NCI-H1436 (cell line): ENCODE measurements at regions not wholly inside any gene's neighbourhood (a gene's known extent, or its start where the extent isn't known, plus 50 kb on each side); places are given as distances from the start of the nearest gene placed in this dataset.
"Not testable (repeated sequence)": the region's sequence is repeated elsewhere in the genome, so short reads cannot be mapped to it uniquely, and the experiment has no call there.

Experiments used
- DNase-seq: peaks from one replicate; lab custom pipeline; 2025; lab: John Stamatoyannopoulos, UW

DNA sequence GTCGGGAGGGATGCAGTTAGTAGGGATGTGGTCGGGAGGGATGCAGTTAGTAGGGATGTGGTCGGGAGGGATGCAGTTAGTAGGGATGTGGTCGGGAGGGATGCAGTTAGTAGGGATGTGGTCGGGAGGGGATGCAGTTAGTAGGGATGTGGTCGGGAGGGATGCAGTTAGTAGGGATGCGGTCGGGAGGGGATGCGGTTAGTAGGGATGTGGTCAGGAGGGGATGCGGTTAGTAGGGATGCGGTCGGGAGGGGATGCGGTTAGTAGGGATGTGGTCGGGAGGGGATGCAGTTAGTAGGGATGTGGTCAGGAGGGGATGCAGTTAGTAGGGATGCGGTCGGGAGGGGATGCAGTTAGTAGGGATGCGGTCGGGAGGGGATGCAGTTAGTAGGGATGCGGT lies 96.2 kb downstream of the BDH1 start:
- DNase-seq: not testable (repeated sequence)

DNA sequence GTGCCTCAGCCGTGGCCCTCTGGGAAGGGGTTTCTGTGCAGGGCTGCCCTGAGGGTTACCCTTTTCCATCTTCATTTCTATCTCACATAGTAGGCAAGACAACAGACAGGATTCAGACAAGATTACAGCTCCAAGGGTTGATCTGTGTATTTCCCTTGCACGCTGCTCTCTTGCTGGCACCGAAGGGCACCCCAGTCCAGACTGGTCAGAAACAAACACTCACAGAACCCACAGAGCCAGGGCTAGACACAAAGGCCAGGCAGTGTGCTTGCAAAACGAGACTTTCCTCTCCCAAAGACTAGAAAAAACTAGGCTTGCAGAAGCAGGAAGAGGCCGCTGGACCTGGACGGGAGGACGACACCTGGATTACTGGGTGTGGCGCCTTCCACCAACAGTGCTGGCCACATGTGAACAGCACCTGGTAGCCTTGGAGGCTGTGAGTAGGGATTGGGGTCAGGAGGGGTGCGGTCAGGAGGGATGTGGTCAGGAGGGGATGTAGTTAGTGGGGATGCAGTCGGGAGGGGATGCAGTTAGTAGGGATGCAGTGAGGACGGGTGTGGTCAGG lies 96.8 kb downstream of the BDH1 start:
- no peak for DNase-seq

DNA sequence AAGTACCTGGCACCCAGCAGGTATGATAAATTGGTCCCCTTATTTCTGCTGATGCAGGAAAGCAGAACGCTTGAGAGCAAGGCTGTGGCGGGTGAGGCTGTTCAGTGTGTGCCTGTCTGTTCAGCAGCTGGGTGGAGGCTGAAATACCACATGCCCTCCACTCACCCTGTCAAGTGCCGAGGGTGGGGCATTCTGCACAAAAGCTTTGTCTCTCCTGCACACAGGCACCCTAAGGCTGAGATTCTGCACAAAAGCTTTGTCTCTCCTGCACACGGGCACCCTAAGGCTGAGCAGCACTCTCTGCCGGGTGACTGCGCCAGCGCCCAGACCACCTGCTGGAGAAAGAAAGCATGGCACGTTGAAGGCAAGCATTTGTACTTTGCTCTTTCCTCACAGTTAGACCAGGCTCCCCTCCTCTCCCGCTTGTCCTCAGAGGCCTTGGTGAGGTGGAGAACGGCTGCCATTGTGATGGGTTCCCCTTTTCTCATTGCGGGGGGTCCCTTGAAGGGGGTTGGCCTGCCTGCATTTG lies 97.5 kb downstream of the BDH1 start:
- DNase-seq: no peak

DNA sequence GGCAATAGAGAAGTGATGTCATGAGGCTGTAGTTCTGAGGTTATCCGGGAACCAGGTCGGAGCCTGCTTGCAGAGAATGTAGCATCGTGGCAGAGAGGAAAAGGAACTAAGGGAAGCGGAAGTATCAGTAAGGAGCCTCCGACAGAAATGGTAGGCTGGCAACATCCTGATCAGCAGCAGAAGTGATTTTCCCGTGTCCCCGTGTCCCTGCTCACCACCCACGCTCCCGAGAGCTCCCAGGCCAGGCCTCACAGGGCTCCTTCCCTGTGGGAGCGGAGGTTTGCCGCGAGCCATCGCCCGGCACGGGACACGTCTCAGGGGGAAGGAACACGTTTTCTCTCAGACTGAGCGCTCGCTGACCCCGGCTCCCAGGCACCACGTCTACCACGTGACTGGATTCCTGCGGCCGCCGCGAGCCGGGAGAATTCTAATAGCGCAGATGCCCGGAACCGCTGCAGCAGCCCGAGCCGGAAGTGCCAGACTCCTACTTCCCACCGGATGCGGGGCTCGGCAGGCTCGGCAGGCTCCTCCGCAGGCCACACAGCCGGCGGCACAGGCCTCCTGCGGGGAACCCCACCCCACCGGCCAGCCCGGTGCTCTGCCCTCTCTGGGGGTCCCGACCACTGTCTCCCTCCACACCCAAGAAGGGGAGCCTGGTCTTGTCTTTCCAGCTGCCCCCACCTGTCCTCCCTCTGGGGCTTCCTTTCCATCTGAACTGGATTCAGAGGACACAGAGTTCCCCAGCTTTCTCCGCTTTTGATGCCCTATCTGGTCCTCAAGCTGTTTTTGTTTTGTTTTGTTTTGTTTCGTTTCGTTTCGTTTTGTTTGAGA lies 99.3 kb downstream of the BDH1 start:
- DNase-seq: no peak

DNA sequence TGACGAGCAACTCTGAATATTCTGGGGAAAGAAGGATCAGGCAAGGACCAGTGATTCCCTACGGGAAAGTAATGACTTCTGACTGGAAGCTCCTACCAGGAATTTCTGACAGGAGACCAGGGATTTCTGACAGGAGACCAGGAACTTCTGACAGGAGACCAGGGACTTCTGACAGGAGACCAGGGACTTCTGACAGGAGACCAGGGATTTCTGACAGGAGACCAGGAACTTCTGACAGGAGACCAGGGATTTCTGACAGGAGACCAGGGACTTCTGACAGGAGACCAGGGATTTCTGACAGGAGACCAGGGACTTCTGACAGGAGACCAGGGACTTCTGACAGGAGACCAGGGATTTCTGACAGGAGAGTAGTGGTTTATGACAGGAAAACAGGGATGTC lies 100.9 kb downstream of the BDH1 start:
- not testable (repeated sequence) for DNase-seq

DNA sequence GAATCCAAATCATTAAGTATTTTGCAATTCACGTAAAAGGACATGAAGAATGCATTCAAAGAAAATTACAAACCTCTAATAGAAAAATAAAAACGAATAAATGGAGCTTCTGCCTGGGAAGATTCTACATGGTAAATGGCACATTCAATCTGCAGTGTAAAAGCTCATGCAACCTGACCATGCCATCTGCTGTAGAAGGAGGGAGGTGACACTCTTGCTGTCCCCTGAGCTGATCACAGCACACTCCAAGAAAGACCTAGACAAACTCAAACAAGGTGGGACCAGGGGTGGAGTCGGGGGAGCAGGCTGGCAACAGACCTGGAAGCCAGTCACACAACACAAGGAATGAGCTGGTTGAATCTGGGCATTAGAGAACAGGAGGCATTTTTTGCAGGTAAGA lies 101.8 kb downstream of the BDH1 start:
- no peak for DNase-seq

DNA sequence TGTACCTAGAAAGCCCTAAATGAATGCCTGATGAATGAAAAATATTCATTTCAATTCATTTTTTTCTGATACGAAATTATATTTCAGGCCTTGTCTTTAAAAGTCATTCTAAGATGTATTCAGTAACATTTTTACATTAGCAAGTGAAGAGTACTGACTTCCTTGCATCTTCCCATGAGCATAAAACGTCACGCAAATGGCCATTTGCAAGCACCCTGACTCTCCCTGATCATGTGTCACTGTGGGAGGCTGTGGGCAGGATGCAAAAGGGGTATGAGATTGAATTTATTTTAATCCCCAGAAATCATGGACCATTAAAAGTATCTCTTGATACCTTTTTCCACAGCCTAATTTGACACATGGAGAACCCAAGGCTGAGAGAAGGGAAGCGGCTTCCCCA lies 105.0 kb downstream of the BDH1 start:
- no peak for DNase-seq

DNA sequence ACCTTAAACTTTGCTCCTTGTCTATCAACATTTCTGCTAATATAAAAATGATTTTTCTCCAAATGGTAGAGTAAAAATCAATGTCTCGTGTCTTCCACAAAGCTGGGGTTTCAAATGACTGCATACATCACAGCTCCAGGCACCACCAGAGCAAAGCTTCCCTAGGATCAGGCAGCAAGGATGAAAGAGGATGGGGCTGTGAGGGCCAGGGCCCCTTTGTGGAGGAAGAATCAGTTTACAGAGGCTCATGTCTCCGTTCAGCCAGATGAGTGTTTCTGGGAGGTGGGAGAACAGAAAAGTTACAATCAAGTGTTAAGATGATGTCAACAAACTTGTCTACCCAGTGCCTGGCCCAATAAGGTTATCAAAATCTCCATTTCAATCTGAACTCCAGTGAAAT lies 105.5 kb downstream of the BDH1 start:
- DNase-seq: no peak

DNA sequence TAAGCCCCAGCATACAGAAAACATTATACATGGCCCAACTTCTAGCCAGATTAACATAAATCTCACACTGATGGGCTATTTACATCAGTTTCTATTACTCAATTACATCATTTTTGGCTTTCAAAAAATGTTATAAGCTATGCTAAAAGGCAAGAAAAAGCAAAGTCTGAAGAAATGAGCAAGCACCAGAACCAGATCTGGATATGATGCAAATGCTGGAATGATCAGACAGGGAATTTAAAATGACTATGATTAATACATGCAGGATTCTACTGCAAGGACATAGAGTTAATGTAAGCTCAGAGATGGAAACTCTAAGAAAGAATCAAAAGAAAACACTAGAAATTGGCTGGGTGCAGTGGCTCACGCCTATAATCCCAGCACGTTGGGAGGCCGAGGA lies 106.6 kb downstream of the BDH1 start:
- not testable (repeated sequence) for DNase-seq

DNA sequence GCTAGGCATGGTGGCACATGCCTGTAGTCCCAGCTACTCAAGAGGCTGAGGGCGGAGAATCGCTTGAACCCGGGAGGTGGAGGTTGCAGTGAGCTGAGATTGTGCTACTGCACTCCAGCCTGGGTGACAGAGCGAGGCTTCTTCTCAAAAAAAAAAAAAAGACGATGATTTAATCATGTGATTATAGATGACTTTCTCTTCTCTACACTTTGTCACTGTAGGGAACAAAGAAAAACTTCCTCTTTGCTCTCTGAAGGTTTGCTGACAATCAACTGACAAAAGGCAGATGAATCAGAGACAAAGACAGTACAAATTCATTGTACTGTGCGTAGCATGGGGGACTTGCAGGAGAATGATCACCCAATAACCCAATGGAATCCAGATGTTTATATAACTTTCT lies 108.0 kb downstream of the BDH1 start:
- DNase-seq: not testable (repeated sequence)

DNA sequence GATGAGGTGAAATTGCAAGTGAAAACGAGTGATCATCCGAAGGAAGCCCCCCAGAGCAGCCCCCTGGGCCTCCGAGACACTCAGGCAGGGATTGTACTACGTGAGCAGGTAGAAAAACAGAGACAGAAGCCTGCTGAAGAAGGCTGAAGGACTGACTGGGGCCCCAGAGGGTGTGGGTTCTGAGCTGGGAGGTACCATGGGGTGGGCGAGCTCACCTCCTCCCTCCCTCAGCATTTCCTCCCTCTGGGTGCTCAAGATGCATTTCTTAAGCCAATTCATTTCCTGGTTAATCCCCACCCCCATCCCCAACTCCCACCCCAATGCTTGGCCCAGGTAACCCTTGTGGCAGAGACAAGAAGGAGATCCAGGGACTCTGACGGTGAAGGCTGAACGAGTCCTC lies 108.7 kb downstream of the BDH1 start:
- no peak for DNase-seq

DNA sequence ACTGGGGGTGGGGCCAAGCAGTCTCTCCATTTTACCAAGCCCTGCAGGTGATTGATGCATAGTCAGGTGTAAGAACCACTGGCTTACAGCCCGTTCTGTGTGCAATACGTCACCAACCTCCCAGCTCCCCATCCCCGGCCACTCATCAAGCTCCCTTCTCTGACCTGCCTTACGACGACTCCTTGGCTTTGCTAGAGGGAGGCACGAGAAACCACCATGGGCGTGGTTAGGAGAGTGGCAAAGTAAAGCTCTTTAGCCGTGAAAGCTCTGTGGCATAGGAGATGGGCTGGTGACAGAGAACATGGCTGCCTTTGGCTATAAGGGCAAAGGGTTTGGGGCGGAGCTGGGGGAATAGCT lies 109.1 kb downstream of the BDH1 start:
- DNase-seq: no peak

DNA sequence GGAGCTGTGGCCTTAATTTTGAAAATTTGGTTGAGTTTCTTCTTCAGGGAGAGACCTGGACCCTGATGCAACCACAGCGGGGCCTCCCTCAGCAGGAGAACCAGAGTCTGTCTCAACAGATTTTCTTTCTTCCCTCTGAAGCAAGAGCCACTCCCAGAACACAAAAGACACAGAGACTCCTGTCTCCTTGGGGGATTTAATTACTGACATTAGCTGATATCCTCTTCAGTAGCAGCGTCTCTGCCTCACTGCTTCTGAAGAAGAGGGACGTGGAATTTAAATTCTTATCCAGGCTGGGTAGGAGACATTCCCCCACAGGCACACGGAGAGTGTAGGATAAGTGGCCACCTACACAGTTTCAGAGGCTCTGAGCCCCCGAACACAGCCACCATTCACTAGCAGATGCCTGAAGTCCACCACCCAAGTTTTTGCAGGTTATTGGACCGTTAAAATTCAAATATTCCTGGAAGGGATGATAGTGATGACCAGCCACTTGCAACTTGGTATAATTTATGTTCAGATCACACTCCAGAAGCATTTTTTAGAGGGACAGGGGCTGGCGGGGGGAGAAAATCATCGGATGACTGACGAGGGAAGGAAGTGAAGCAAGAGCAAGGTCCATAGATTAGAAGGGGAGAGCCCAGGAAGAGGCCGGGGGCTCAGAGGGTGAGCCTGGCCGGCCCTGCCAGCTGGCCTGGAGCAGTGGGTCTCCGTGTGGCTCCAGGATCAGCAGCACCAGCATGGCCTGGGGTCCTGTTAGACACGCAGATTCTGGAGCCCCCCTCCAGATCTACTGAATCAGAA lies 109.7 kb downstream of the BDH1 start:
- DNase-seq: no peak

DNA sequence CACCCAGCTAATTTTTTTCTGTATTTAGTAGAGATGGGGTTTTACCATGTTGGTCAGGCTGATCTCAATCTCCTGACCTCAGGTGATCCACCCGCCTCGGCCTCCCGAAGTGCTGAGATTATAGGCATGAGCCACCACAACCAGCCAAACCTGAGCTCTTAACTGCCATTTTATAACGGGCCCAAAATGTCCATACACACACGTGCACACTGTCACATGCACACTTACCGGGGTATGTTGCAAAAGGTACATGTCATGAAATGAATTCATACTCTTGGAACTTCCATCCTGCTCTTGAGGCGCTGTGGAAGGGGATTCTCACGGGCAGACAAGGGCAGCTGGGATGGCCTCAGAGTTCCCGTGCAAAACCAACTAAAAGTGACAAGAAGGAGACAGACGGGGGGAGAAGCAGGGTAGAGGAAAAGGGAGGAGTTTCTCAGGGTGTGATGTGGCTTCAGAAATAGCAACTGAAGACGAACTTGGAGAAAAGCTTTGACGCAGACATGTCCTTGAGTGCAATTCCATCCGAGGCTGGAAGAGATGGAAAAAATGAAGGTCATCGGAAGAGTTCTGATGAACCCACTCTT lies 110.9 kb downstream of the BDH1 start:
- no peak for DNase-seq

DNA sequence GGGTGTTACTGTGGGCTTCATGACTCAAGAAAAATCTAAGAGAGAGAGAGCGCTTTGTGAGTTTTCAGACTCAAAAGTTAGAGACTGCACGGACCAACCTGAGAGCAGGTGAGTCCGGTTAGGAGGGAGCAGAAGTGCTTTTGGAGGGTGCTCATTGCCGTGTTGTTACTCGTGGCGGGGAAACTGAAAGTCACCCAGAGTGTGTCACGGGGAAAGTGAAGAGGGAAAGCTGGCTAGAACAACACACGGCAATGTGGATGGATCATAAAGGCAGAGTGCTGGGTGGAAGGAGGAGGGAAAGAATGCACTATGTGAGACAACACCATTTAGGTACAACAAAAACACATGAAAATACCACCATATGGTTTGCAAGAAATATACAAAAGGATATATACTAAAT lies 112.3 kb downstream of the BDH1 start:
- no peak for DNase-seq

DNA sequence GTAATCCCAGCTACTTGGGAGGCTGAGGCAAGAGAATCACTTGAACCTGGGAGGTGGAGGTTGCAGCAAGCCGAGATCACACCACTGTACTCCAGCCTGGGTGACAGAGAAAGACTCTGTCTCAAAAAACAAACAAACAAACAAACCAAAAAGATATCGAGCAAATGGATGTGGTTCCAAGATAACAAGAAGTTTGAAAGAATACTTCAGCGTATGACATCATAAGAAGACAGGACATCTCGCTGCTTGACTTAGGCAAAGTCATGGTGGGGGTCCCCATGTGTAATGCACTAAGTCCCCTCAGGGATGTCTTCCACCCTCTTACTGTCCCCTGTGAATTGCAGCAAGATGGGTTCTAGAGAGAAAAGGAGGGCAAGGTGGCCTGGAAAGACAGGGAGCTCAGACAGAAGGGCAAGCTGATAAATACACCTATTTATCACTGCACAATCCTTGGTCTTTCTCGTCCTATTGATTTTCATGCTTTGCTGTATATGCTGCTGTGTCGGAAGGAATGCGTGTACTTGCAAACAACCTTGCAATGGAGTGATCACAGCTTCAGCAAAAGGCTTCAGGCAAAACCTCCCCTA lies 115.0 kb downstream of the BDH1 start:
- no peak for DNase-seq

DNA sequence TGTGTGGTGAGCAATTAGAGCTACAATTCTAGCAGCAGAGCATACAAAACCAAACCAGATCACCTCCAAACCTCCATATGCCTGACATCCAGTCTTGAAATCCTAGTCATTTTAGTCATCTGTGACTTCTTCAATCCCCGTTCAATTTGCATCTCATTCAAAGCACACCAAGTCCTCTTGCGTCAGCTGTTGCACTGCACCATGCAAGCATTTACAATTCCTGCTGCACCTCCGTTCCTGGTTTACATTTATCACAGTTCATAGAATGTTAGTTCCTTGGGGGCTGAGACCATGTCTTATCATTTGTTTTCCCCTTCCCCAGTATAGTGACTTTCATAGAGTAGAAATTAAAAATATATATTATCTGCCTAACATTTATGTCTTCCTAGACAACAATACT lies 116.9 kb downstream of the BDH1 start:
- DNase-seq: no peak

DNA sequence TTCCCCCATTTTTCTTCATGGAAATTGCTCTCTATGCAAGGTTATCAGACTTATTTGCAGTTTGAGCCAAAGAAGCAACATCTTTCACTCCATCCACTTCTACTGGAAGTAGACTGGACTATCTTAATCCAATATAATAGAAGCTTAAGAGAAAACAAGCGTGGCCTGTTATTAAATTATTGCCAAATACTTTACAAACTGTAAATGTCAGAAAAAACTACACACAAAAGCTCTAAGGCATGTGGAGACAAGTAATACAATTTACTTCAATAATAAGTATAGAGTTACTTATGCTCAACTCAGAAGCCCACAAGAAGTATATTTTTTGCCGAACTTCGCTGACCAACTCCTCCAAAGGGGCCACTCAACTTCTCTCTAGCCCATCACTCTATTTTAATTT lies 120.3 kb downstream of the BDH1 start:
- no peak for DNase-seq

DNA sequence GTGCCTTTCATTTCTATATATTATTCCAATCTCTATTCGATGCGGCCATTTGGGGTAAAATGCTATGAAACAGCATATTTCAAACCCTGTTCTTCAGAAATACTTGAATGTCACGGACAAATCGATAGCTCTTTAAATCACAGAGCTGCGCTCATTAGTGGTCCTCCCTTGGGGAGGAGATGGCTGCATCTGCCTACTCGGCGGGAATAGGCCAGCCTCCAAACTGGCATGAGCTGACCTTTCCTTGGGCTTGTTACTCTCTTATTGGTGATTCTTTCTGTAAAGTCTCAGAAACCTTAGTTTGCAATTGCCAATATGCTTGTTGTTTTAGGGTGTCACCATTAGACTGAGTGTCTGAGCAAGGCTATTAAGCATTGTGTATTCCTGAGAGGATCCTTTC lies 120.9 kb downstream of the BDH1 start:
- no peak for DNase-seq

DNA sequence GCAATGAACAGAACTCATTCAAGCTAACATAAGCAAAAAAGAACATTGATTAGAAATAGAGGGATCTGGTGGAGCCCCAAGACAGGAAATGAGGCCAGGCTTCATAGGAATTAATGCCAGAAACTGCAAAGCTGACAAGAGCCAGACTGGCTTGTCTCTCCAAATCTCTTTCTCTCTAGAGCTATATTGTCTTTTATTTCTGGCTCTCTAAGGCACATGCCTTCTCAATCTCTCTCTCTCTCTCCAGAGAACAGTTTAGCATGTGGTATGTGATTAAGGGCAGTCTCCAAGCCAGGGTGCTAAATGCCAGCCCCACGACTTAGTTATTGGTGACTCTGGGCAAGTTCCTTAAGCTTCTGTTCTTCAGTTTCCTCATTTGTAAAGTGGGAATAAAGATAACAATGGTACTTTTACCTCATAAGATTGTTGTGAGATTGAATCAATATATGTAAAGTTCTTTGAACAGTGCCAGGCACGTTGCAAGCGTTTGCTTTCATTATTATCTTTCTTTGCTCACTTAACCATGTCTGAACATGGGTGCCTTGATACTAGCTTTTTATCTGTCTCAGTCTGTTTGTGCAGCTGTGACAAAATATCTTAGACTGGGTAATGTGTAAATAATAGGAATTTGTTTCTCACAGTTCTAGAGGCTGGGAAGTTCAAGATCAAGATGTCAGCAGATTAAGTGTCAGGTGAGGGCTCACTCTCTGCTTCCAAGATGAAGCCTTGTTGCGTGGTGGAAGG lies 123.2 kb downstream of the BDH1 start:
- no peak for DNase-seq

DNA sequence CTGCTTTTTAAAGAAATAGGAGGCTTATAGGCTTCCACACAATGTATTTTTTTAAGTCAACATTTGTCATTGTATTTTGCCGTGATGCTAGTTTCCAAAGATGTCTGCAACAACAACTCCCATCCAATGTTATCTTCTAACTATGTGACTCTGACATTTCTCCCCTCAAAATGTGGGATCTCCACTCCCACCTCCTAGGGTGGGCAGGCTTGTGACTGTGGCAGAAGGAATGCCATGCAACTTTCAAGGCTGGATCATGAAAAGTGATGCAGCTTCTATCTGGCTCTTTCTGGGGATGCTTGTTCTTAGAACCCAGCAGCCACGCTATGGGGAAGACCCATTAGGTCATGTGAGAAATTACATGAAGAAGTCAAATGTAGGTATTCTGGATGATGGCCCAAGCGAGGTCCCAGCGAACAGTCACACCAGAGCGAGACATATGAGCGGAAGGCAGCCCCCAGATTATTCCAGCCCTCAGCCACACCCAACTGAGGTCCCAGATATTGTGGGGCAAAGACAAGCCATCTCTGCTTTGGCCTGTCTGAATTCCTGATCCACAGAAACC lies 124.3 kb downstream of the BDH1 start:
- DNase-seq: no peak
